DMS53 (cell line): ENCODE measurements at regions not wholly inside any gene's neighbourhood (a gene's known extent, or its start where the extent isn't known, plus 50 kb on each side); places are given as distances from the start of the nearest gene placed in this dataset.
"Not testable (repeated sequence)": the region's sequence is repeated elsewhere in the genome, so short reads cannot be mapped to it uniquely, and the experiment has no call there.

Experiments
- DNase-seq: peaks from one replicate; lab custom pipeline; 2025; lab: John Stamatoyannopoulos, UW

DNA sequence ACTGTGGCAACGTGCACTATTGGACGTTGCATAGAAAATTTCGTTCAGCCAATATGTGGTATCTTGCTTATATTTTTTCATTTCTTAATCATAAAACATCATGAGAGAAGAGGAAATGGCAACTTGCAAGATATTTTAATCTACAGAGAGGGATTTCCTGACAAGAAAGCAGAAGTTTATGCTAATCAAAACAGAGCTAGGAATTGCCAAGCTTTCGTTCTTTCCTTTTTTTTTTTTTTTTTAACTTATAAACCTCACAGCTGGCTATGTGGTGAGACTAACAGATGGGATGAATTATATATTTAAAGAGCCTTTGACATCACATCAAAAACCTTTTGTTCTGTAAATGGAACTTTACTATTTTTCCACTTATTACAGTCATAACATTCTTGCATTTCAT lies 1136.9 kb upstream of the TMEFF2 start:
- DNase-seq: no peak

DNA sequence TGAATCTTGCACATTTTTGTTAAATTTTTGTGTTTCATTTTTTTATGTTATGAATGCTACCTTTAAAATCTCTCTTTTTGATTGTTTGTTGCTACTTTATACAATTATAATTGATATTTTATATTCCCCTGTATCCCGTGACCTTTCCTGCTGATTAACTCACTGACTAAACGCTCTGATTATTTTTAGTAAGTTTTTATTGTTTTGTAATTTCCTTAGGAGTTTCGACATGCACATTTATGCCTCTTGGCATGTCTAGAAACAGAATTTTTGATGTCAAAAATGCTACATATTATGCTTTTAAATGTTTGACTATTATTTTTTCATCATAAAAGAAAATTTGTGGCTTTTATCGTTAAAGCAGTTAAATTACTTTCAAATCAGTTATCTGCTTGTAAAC lies 1131.6 kb upstream of the TMEFF2 start:
- no peak for DNase-seq

DNA sequence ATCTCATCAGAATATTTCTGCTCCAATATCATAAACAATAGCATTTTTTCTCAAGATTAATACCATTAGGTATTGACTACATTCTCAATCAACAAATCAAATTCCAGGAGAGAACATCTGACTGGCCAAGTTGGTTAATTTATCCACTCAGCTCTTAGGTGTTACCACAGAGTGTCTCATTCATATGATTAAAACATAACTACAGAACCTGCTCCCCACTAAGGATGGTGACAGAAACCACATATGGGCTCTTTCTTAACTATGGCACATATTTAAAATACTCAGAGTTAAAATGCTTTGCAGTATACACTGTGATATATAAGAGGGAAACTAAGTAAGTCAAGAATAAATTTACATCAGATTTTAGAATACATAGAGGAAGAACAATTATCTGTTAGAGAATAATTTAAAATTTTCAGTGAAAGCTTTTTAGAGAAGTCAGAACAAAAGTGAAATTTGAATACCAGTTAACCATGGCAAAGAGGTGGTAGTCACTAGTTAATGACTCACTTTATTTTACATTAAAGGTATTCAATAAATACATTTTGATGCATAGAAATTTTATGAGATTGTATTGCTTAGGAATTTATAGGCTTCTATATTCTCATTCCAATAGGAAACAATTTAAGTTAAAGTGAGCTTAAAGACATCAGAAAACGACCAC lies 1120.8 kb upstream of the TMEFF2 start:
- no peak for DNase-seq

DNA sequence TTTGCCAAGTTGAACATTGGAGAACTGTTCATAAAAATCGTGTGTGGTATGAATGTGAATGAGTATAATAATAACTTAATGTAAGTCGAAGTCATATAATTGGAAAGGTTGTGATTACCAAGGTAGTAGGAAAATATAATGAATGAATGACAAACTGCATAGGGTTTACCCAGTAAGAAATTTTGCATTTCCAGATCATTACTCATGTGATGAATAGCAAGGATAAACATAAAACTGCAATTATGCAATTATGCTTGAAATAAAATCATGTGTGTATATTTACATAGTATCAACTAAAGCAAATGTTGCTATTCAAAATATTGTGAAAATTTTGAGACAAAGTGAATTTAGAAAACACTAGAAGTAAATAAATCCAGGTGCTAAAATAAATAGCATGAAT lies 1108.7 kb upstream of the TMEFF2 start:
- no peak for DNase-seq

DNA sequence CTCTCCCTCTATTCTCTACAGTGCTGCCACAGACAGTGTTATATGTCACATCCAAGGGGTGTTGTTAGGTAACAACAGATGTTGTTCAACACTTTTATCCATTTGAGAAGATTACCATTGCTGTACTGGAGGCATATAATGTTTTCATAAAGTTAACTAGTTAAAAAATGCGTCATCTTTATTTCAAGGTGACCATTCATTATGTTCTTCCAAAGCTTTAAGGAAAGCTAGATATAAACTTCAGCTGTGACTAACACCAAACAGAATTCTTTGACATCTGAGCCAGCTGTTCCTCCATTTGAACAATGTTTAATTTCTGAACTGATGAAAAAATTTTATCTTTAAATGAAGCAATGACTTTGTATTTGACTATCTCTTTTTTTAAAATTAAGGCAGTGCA lies 1099.6 kb upstream of the TMEFF2 start:
- DNase-seq: no peak

DNA sequence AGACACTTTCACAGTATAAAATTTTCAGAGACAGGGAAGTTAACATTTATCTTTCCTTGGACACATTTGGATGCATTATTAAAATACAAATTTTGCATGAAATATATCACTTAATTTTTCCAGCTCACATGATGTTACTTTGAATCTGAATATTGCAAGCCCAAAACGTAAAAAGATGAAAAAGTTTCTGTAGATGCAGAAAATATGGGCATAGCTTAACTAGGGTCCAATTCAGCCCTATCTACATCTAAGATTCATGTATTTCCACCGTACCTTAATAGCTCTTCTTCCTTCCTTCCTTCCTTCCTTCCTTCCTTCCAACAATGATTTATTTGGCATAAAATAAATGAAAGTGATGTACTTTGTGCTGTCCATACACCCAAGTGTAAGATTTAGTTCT lies 1084.6 kb upstream of the TMEFF2 start:
- no peak for DNase-seq

DNA sequence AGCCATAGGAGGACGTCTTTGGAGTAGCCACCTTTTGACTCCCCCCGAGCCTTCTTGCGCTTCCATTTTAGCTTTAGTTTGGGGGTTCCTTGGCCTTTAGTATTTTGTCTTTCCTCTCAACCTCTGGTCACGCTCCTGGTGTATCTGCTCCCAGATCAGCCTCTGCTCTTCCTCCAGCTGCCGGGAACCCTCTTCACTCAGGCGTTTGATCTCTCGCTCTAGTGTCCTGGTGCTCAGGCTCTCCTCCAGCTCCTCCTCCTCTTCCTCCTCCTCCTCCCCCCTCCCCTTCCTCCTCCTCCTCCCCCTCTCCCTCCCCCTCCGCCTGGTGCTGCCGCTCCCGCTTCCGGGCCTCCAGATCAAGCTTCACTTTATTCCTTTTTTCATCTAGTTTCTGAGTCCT lies 1082.3 kb upstream of the TMEFF2 start:
- DNase-seq: no peak

DNA sequence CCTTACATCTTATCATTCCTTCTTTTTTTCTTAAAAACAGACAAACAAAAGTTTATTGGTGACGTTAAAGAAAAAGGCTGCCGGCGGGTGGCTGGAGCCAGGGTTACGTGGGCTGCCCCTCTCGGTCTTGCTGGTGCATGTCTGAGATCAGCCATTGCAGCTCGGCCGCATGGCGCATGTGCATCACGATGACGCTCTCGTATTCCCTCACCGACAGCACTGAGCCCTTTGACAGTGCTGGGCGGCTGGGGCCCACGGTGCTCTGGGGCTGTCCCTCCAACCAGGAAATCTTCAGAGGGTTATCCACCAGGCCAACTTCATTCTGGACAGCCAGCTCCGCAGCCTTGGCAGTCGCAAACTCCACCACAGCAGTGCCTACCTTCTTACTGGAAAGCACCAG lies 1081.8 kb upstream of the TMEFF2 start:
- no peak for DNase-seq

DNA sequence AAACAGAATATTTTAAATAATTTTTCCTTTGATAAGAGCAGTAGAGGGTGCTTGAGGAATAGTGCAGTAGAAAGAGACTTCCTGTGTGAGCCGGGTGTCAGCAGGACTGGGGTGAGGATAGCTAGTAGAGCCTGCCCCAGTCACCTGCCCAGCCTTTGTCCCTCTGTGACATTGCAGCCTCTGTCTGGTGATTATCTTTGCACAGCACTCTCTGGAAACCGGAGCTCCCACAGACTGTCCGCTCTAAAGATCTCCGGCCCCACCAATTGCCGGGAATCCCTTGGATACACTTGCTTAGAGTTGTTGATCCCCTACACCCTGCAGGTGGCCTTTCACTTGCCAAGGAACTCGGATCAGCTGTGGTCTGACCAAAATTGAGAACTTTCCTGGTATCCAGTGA lies 1081.3 kb upstream of the TMEFF2 start:
- DNase-seq: no peak

DNA sequence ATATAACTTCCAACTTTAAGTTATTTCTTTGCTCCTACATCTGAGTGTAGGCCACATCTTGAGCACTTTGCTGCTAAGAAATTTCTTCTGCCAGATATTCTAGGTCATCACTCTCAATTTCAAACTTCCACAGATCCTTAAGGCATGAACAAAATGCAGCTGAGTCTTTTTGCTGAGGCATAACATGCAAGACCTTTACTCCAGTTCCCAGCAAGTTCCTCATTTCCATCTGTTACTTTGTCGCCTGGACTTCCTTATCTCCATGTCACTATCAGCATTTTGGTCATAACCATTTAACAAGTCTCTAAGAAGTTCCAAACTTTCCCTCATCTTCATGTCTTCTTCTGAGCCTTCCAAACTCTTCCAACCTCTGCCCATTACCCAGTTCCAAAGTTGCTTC lies 1077.3 kb upstream of the TMEFF2 start:
- DNase-seq: no peak

DNA sequence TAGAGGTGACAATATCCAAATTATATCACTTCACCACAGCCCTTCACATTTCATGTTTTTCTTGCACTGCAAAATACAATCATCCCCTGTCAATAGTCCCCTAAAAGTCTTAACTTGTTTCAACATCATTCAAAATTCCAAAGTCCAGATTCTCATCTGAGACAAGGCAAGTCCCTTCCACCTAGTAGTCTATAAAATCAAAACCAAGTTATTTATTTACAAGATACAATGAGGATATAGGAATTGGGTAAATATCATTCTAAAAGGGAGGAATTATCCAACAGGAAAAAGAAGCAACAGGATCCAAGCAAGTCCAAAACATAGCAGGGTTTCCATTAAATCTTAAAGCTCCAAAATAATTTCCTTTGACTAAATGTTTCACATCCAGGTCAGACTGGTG lies 1076.1 kb upstream of the TMEFF2 start:
- no peak for DNase-seq

DNA sequence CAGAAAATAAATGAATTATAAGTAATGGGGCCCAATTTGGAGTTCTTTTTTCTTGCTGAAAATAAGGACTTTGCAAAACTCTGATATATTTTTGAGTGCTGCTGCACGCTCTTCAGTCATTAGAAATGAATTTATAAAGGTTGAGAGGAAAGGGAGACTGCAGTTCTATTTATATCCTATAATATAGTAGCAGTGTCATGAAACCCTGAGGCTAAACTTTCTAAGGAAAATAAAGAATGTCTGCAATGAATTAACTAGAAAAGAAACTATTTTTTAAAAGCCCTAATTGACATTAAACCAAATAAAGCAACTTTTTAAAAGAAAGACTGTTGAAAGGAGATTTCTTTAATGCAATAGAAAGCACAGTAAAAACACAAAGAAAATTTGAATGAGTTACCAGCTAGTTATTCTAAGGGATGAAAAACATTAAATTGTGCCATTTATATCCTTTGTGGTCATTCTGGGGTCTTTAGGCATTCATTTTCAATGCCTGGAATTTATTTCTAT lies 1072.8 kb upstream of the TMEFF2 start:
- no peak for DNase-seq

DNA sequence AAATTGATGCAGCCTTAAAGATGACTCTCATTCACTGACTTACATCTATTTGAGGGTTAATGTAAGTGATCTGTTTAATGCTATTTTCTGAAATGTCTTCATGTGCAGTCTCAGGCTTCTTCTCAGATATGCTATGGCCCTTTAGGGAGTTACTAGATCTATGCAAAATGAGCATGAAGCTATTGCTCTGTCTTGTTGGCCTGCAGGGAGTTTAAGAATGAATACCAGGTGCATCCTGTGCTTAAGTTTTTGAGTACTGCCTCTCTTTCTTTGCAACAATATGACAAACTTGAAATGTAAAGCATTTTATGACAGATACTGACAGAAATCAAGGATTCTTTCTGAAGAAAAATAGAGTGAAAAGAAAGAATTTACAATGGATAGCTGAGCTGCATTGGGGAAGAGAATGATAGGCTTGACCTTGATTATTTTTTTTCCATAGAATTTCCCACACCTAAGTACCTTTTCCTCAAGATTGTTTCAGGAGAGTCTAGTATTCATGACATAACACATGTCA lies 1058.3 kb upstream of the TMEFF2 start:
- DNase-seq: no peak

DNA sequence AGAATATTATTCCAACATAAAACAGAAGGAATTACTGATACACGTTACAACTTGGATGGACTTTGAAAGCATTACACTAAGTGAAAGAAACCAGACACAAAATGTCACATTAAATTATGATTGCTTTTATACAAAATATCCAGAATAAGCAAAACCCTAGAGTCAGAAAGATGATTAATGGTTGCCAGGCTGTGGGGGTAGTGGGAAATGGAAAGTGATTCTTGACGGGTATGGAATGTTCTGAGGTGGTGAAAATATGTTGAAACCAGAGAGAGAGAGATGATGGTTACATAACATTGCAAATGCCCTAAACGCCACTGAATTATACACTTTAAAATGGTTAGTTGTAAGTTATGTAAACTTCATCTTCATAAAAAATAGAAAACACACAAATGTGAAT lies 1057.2 kb upstream of the TMEFF2 start:
- no peak for DNase-seq

DNA sequence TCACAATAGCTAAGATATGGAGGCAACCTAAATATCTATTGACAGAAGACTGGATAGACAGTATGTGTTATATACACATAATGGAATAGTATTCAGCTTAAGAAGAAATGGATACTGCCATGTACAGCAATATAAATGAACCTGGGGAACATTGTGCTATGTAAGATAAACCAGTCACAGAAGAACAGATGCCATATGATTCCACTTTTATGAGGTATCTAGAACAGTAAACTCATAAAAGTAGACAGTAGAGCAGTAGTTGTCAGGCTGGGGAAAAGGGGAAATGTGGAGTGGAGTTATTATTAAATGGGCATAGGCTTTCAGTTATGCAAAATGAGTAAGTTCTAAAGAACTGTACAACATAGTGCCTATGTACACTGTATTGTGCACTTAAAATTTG lies 1055.7 kb upstream of the TMEFF2 start:
- no peak for DNase-seq

DNA sequence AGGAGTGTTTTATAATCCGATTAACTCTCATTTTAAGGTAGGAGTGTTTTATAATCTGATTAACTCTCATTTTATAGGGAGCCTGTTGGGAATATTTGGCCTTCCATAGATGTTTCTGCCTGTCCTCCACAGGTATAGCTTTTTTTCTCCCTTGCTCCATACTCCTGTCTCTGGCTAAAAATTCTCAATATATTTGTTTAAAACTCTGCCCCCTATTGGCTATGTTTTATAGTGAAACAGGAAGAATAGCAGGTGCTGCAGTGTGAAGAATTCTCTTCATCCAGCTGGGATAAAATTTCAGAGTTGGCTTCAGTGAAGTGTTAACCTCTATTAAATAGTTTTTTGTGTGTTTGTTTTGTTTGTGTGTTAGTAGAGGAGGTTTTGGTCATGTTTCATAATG lies 1046.0 kb upstream of the TMEFF2 start:
- peak; percentile 66 for DNase-seq

DNA sequence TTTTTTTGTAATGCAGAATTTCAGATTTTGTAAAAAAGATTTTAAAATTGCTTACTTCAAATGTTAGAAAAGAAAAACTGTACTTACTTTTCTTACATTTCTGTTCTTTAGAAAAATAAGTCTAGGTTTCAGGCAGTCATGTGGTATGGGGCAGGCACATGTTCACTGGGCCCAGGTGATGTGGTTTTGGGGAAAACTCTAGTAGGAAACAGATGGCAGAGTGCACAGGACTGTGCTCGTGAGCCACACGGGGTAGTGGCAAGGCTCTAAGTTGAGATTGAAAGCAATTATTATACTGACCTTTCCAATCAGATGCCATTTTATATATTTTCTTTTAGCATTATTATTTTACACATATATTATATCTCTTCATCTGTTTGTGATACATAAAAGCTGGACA lies 1036.9 kb upstream of the TMEFF2 start:
- DNase-seq: no peak

DNA sequence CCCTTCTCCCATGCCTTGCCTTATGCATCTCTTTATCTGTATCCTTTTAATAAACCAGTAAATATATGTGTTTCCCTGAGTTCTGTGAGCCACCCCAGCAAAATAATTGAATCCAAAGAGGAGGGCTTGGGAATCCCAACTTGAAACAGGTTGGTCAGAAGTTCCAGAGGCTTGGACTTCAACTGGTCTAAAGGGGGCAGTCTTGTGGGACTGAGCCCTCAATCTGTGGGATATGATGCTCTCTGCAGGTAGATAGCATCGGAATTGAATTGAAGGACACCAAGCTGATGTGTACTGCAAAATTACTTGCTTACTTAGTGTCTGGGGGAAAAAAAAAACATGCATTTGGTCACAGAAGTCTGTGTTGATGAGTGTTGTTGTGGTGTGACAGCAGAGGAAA lies 1033.5 kb upstream of the TMEFF2 start:
- no peak for DNase-seq

DNA sequence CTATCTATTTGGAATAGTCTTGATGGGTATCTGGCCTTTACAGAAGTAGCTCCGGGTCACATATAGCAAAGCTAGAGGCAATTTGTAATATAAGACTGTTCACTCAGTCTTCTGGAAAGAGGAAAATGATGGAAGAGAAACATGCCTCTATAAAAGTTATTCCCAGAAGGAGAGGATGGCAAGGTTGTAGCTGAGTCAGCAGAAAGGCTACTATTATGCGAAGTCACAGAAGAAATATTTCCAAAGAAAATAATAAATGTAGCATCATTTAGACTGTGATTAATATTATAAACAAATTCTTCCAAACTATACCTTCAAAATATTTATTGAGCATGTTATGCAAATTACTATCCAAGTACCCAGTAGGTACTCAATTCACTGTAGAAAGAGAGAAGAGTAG lies 1027.7 kb upstream of the TMEFF2 start:
- DNase-seq: no peak

DNA sequence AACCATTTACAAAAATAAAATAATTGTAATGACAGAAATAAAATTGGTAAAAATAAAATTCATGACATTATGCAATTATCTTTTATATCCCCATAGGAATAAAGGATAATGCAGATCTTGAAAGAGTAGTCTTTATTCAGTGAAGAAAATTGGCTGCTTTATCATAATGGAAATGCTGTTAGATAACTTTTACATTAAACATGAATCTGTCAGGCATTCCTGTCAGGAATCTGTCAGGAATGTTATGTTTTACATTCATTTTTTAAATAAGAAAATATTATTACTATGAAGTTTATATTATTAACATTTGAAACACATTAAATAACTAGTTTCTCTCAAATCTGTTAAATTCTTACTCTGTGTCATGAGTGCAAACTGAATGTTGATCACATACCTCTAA lies 1024.7 kb upstream of the TMEFF2 start:
- DNase-seq: no peak

DNA sequence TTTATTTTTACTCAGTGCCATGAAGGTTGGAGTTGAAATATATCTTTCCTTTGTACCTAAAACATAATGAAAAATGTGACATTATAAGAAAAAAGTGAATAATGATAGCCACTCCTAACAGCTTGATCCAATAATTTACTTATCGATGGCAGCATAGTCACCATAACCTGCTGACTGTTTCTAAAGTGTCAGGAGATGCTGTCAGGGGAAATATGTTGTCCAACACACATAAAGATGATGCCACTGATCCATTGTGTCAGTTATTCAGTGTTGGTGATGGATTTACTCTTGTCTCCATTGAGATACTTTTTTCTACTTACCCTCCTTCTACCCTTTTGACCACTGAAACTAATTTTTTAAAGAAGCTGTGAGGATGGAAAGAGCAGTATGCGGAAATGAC lies 1006.9 kb upstream of the TMEFF2 start:
- DNase-seq: no peak

DNA sequence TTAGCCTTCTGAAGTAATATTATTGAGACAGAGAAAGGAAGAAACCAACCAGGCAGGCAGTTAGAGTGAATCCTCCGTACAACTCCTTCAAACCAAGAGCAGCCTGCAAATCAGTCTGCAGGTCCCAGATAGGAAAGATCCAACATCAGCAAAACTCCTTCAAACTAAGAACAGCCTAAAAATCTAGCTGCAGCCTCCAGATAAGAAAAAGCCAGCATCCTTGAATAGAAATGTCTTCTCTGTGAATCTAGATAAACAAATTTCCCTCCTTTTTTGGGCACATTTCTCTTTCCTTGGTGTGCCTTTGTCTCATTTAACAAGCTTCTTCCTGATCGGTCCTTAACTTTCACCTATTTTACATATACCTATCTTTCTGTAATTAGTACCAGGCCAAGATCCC lies 1004.6 kb upstream of the TMEFF2 start:
- no peak for DNase-seq

DNA sequence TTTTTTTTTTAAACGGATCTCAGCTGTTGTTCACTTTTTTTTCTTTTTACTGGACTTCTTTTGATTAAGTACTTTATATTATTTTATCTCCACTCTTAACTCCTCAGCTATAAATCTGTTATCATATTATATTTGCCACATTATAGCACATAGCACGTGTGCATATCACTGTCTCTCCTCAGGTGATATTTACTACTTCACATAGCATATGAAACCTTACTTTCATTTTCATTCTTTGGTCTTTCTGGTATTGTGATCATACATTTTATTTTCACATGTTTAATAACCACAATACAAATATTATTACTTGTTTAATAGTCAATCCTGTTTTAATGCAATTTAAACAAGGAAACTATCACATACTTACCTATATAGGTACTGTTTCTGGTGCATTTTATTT lies 993.1 kb upstream of the TMEFF2 start:
- peak; percentile 29 for DNase-seq

DNA sequence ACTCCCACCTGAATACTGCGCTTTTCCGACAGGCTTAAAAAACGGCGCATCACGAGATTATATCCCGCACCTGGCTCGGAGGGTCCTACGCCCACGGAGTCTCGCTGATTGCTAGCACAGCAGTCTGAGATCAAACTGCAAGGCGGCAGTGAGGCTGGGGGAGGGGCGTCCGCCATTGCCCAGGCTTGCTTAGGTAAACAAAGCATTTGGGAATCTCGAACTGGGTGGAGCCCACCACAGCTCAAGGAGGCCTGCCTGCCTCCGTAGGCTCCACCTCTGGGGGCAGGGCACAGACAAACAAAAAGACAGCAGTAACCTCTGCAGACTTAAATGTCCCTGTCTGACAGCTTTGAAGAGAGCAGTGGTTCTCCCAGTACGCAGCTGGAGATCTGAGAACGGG lies 976.2 kb upstream of the TMEFF2 start:
- DNase-seq: not testable (repeated sequence)
